ENCODE measurements at regions not wholly inside any gene's neighbourhood (a gene's known extent, or its start where the extent isn't known, plus 50 kb on each side); places are given as distances from the start of the nearest gene placed in this dataset.

- POLR2A ChIA-PET, result no interaction called here
- H3K4me2 ChIP-seq (ENCODE audit: insufficient read depth, low read length), result no peak overlapping the region
- DNase-seq (ENCODE audit: low read depth, low spot score) (no peak), FAIRE-seq (no peak)
- H3K9me1 ChIP-seq (replicated peaks; ENCODE audit: control insufficient read depth, extremely low read depth, insufficient read depth, low read length), result no peaks in the 10 kb centered on the region
- H3K27me3 ChIP-seq (ENCODE audit: control insufficient read depth in 2 of 2, insufficient read depth in 2 of 2, low read length in 2 of 2), result peaks cover 4 to 5% of the 10 kb centered on the region in 2 experiments
- no peak overlapping the region for H3K4me3 ChIP-seq (replicated peaks in 1 of 3; ENCODE audit: insufficient read depth in 1 of 3, low read depth in 1 of 3, low read length in 3 of 3)
- H3K27ac ChIP-seq (ENCODE audit: insufficient read depth, low read depth, low read length), result no peak overlapping the region
- no peaks in the 10 kb centered on the region for H3K36me3 ChIP-seq (ENCODE audit: control insufficient read depth in 2 of 2, extremely low read depth in 1 of 2, insufficient read depth in 2 of 2, low read length in 2 of 2)
- no peaks in the 10 kb centered on the region for H3K79me2 ChIP-seq (ENCODE audit: control insufficient read depth, insufficient read depth, low read length)
- no peaks in the 10 kb centered on the region for H4K20me1 ChIP-seq (replicated peaks; ENCODE audit: control insufficient read depth, extremely low read depth, insufficient read depth, low read length)
- TF ChIP-seq CTCF (IDR thresholded peaks at IDR 0.05; ENCODE audit: extremely low read depth in 1 of 2, insufficient read depth in 1 of 2, low read depth in 1 of 2, low read length in 2 of 2) (no peak), FOS (IDR thresholded peaks at IDR 0.05; ENCODE audit: borderline replicate concordance, insufficient read depth, low read length) (no peak), POLR2A (IDR thresholded peaks at IDR 0.05; ENCODE audit: low read depth, low read length) (no peak), EZH2 (IDR thresholded peaks at IDR 0.05; ENCODE audit: borderline replicate concordance, low read depth, low read length, severe bottlenecking) (no peak), GATA2 (IDR thresholded peaks at IDR 0.05; ENCODE audit: insufficient read depth, insufficient read length, low read depth, low read length) (no peak), JUN (IDR thresholded peaks at IDR 0.05; ENCODE audit: borderline replicate concordance, insufficient read depth, insufficient read length, low read depth) (no peak), MAX (IDR thresholded peaks at IDR 0.05; ENCODE audit: insufficient read depth, insufficient read length) (no peak), POLR2AphosphoS5 (IDR thresholded peaks at IDR 0.05; ENCODE audit: insufficient read depth, low read depth, low read length) (no peak), MYC (IDR thresholded peaks at IDR 0.05; ENCODE audit: low read depth, low read length) (no peak)
- H2AFZ ChIP-seq (ENCODE audit: low read depth, low read length), result no peak overlapping the region
- H3K9ac ChIP-seq (replicated peaks; ENCODE audit: extremely low read depth, insufficient read depth, low read length), result no peak overlapping the region
- intact Hi-C loops (cut with micrococcal nuclease), result no loop called here
- no TSS peak for BruUV-seq (replicated peaks)
- dilution Hi-C loops (cut with MboI; ENCODE audit: extremely low pct_ligation_motif_present, low sequenced_read_pairs), result no loop called here
- H3K4me1 ChIP-seq (ENCODE audit: control insufficient read depth, extremely low read depth, insufficient read depth, low read length), result no peaks in the 10 kb centered on the region
- CTCF ChIA-PET, result no interaction called here
- no peaks in the 10 kb centered on the region for H3K9me3 ChIP-seq (replicated peaks; ENCODE audit: control insufficient read depth, insufficient read depth, low read length)
Measured at GRCh38 chr5:17428176-17428800, 69.7 kb upstream of the TAF11L2 start.
